Fibroblast of pulmonary artery (primary cell): ENCODE measurements at regions not wholly inside any gene's neighbourhood (a gene's known extent, or its start where the extent isn't known, plus 50 kb on each side); places are given as distances from the start of the nearest gene placed in this dataset.

Experiments
- DNase-seq: peaks from one replicate; pipeline ENCODE4 v3.0.0-alpha.2; 2010; ENCODE audit warnings: low read depth
- H3K4me3 ChIP-seq: replicated peaks from 2 replicates; pipeline ENCODE4 v1.5.1; 2011; ENCODE audit warnings: low read depth, mild to moderate bottlenecking, control low read depth, low read length, moderate library complexity
- CTCF ChIP-seq: IDR thresholded peaks from 2 replicates; pipeline ENCODE4 v1.5.1; 2011; ENCODE audit warnings: mild to moderate bottlenecking, control low read depth, low read length, inconsistent platforms; ENCODE audit errors: missing control alignments

GRCh38 chr5:137567226-137567625, 68.1 kb upstream of the SPOCK1 start:
- no peak for TF ChIP-seq CTCF
- DNase-seq: no peak
- H3K4me3 ChIP-seq: no peak overlapping the region

GRCh38 chr5:137566780-137567179, 67.7 kb upstream of the SPOCK1 start:
- no peak for DNase-seq
- no peak for TF ChIP-seq CTCF
- no peak overlapping the region for H3K4me3 ChIP-seq

- no peak overlapping the region for H3K4me3 ChIP-seq
- TF ChIP-seq CTCF: no peak
- peak; percentile 53 for DNase-seq
Measured at GRCh38 chr5:137566118-137566541, 67.0 kb upstream of the SPOCK1 start.

GRCh38 chr5:137565450-137565849, 66.3 kb upstream of the SPOCK1 start:
- TF ChIP-seq CTCF: no peak
- no peak overlapping the region for H3K4me3 ChIP-seq
- DNase-seq: peak; percentile 22

GRCh38 chr5:137564398-137564961, 65.4 kb upstream of the SPOCK1 start:
- no peak overlapping the region for H3K4me3 ChIP-seq
- TF ChIP-seq CTCF: no peak
- DNase-seq: peak; percentile 10

- no peak for TF ChIP-seq CTCF
- peak; percentile 92 for DNase-seq
- H3K4me3 ChIP-seq: no peak overlapping the region
Measured at GRCh38 chr5:137563646-137564397, 64.7 kb upstream of the SPOCK1 start.

GRCh38 chr5:137563301-137563645, 64.1 kb upstream of the SPOCK1 start:
- H3K4me3 ChIP-seq: no peak overlapping the region
- no peak for DNase-seq
- TF ChIP-seq CTCF: no peak
